ENCODE measurements at regions not wholly inside any gene's neighbourhood (a gene's known extent, or its start where the extent isn't known, plus 50 kb on each side); places are given as distances from the start of the nearest gene placed in this dataset.
"Not testable (repeated sequence)": the region's sequence is repeated elsewhere in the genome, so short reads cannot be mapped to it uniquely, and the experiment has no call there.

DNA sequence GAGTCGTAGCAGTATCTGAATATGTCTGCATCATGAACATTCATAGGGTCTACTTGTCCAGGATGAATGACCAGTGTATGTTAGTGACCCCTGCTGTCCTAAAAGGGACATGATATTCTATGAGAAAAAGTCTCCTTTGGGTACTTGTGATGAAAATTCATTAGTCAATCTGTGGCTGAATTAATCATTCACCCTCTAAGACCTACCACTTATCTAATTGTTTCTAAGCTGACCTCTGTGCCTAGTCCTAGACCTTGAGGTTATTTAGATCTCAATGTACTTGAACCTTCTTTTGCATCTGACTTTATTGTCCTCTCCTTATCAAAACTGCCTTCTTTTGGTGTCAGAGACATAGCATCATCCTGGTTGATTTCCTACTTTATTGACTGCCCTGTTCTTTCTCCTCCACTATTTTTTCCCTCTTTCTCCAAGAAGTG is 799.3 kb downstream of the DIPK2A start:
- DNase-seq: no peak

DNA sequence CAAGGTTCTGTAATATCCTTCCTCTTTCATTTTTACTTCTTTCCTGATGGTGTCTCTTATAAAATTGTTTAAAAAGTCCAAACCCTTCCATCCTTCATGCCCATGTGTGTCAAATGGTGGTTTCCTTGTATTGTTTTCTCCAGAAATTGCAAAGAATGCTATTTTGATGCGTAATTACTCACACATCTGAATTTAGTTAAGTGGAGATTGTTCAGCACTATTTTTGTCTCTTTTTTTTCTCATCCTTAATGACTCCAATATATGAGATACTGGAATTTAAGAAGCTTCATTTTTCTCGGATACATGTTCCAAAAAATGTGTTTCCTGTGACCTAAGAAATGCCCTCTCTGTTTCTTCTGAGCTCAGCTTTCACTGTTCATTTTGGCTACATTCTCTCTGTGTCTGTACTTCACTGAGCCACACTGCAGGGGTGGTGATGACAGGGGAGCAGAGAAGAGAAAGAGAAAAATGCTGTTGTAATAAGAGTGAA is 799.8 kb downstream of the DIPK2A start:
- DNase-seq: no peak

DNA sequence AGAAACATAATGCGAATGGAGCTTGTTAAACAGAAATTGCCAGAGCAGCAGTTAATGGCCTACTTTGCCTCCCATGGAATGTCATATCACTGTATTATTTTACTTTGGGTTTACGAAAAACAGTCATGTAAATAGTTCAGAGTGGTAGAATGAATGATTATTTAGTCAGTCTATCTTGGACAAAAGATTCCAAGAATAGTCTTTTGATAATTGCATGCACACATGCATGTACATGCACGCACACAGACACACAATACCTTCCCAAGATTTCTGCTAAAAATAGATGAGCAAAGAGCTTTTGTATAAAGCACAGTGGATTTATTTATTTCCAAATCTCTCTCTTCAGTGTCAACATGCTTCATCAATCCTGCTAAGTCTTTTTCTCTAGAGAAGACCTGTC is 800.7 kb downstream of the DIPK2A start:
- DNase-seq: no peak

DNA sequence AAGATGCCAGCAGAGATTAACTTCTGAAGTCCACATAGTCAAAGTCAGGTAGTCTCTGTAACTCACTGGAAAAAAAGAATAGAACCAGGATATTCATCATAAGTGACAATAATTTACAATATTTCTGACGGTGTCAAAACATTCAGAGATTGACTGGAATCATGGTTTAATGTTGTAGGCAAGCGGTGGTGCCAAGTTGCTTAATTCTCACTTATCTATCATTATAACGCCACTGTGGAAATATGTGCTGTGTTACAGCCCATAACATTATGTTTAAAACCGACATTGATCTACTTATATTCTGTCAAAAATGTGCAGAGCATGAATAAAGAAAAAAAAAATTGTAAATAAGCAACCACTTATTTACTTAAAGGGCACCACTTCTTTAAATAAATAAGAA is 801.7 kb downstream of the DIPK2A start:
- DNase-seq: no peak

DNA sequence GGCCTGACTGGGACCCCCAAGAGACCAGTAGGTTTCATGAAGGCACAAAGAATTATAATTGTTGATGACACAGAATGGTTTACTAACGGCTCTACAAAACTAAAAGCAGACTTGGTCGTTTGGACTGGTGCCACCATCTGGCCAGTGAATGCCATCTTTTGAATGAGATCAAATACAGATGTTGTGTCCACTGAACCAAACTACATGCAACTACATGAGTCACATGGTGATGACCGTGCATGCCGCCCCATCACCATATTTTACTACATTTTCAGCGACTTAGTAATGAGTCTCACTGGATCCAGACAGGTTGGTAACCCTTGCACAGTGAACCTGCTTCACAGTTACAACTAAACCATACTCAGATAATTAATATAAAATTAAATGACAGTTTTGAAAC is 803.3 kb downstream of the DIPK2A start:
- DNase-seq: no peak

DNA sequence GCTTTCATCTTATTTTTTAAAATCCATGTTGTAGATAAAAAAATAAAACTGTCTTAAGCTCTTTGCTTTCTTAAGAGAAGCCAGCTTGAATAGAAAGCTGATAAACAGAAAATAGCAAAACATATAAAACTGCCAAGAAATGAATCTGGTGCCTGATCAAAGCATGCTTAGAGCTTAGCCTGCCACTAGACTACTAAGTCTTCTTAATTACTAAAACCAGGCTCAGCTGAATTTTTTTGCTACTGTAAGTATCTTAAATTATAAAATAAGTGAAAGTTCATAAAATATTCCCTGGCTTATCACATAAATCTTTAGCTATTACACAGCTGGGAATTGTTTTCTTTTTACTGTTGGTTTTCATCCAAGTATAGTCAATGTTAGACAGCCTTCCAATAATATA is 803.9 kb downstream of the DIPK2A start:
- DNase-seq: no peak

DNA sequence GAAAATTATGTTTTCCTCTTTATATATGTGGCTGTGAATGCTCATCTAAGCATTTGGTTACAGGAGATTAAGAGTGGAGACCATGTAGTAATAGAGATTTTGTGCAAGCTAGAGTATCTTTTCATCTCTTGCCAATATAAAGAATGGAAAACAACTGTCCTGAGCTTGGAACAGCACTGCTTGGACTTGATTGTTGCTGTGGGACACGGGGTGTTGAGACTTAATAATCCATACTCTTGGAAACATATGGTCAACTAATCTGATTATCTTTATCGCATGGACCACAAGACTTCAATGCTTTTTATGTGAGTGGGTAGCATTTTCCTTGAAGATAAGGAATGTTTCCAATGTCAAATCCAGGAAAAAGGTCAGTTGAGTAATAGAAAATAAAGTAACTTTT is 806.3 kb downstream of the DIPK2A start:
- no peak for DNase-seq

DNA sequence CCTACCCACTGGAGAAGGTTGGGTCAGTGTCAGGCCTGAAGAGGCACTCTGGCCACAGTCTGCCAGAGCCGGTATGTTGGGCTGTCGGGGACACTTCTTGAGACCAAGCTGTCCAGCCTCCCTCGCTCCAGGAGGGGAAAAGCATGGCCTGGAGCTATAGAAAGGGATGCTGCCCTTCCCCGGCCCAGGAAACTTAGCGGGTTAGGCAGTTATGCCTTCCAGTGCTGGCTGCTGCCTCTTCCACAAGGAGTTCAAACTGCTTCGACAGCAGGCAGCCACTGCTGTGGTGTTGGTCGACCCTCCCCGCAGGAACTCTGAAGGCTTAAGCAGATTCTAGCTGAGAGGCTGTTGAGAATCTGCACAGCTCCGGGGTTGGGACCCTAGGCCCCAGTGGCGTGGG is 819.4 kb downstream of the DIPK2A start:
- DNase-seq: no peak

DNA sequence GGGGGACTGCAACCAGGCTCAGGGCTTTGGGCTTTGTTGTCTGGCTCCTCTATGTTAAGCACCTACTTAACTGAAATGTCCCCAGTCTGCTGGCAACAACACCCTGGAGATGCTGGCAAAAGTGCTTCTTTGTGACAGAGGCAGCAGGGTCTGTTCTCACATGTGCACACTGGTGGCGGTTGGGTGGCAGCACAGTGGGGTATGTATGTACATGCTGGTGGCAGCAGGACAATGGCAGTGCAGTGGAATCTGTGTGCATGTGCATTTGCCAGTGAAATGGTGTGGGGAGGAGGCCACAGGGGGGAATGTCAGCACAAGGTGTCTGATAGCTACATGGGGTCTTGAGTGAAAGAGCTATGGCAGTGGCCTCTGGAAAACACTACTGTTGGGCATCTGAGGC is 830.3 kb downstream of the DIPK2A start:
- DNase-seq: no peak

DNA sequence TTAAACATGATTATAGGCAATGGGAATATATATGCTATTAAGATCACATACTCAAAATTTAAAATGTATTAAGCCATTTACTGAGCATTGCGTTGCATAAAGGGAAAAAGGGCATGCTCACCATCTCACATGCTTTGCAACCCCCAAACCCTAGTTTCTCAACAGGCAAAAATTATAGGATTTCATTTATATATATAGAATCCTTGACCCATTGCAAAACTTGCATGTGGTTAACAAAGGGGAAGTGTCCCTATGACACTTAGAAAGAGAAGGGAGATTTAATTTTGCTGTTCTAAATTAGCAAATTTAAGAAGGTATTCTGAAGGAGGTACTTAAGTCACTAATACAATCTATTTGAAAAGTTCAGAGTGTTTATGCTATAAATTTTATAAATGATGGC is 837.8 kb downstream of the DIPK2A start:
- no peak for DNase-seq

DNA sequence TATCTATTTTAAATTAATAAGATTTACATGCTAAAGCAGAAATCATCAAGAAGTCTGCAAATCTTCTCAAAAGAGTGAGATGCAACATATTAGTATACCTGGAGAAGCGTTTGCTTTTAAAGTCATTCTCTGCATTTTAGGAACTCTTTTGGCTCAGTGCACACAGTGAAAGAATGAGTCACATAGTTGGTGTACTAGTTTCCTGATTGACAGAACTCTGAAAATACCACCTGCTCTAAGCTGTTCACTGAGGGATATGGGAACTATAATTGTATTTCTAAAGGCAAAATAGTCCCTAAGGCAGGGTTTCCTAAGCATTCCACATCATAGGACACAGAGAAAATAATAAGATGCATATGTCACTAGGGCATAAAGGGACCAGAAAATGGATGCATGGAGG is 838.5 kb downstream of the DIPK2A start:
- no peak for DNase-seq

DNA sequence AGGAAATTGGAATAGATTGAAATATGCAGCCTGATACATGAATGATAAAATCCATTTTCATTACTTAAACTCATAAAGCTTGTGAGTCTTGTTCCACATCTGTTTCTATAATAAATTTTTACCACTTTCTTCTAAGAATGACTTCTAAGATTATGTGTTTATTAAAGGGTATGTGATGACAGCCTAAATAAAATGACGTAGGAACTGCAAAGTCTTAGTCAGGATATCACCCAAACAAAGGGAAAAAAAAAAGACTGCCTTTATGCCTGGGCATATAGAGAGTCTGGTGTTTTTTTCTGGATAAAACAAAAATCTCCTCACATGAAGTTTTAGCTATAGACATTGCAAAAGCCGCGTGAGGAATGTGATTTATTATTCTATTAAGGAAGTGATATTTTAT is 844.0 kb downstream of the DIPK2A start:
- DNase-seq: no peak

DNA sequence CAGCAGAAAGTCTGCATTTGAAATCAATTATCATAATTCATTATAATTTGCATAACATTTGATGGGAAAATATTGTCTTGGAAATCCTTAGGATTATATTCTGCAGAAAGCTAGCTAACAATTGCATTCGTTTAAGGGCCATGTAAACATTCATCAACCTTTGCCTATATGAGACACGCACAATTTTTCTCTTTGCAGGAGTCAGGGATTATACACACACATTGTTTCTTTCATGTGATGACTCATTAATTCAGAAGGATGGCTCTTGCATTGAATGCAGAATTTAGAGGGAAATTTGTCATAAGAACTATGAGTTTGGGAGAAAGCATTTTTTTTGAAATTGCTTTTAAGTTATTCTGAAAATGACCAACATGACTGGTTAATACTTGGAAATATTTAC is 844.7 kb downstream of the DIPK2A start:
- DNase-seq: no peak

DNA sequence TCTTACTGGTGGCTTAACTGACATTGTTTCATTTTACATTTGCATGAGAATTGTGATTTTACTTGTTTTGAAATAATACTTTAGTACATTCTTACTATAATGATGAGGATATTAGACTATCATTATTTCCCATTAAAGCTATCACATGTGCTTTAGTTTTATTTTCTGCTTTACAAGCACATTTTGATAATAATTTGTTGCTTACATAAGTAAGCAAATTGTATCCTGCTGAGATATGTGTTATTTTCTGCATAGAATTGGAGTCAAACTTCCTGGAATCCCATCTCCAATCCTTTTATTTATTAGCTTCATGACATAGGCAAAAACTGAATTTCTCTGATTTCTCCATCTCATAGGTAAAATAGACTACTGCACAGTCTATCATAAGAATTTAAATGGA is 847.4 kb downstream of the DIPK2A start:
- no peak for DNase-seq

DNA sequence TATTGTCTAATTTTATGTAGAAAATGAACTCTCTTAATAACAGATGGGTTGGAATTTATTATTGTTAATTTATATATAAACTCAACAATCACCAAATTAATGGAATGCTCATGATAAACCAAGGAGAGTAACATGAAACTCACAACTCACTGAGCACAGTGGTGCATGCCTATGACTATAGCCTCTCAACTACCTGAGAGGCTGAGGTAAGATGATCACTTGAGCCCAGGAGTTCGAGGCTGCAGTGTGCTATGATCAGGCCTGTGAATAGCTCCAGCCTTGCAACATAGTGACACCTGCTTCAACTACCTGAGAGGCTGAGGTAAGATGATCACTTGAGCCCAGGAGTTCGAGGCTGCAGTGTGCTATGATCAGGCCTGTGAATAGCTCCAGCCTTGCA is 848.6 kb downstream of the DIPK2A start:
- DNase-seq: not testable (repeated sequence)

DNA sequence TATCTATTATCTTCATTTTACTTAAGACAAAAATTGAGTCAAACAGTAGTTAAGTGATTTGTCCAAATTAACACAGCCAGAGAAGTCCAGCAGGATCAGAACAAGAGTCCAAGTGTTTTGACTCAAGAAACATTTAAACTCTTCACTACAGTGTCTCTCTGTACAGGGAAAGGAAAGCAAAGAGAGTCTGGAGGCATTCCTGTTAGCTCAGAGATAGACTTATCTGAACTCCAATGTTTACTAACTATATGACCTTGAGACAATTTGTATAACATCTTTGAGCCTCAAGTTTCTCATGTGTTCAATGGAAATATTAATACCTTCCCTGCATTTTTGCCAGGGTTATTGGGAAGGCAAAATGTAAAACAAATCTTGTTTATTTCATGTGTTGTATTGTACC is 849.1 kb downstream of the DIPK2A start:
- no peak for DNase-seq

DNA sequence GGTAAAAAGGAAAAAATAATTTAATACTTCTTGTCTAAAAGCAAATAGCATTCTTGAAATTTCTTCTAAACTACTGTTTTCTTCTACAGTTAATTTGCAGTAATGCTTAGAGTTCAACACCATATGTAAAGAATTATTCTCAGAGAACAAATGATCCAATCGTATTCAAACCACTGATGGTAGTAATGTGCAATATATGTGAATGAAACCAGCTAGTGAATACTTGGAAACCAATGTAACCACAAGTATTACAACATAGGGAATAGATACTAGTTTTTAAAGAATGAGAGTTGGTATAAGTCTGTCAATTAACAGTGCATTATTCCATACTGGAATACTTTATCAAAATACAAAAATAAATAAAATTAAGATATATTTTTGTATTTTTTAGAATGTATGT is 850.0 kb downstream of the DIPK2A start:
- no peak for DNase-seq

DNA sequence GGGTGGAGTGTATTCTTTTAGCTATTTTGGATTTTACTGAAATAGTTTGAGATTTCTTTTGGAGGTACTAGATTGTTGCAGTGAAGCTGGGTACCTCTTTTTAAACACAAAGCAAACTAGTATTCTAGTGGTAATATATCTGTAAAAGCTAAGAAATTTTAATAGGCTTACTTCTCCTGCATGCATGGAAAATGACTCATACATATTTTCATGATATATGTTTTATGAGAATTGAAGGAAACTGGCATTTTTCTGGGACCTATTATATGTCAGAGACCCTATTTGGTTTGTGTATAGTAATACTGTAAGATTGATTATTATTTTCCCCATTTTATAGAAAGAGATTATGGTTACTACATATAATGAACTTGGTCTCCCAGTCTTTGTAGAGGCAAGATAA is 851.0 kb downstream of the DIPK2A start:
- no peak for DNase-seq

DNA sequence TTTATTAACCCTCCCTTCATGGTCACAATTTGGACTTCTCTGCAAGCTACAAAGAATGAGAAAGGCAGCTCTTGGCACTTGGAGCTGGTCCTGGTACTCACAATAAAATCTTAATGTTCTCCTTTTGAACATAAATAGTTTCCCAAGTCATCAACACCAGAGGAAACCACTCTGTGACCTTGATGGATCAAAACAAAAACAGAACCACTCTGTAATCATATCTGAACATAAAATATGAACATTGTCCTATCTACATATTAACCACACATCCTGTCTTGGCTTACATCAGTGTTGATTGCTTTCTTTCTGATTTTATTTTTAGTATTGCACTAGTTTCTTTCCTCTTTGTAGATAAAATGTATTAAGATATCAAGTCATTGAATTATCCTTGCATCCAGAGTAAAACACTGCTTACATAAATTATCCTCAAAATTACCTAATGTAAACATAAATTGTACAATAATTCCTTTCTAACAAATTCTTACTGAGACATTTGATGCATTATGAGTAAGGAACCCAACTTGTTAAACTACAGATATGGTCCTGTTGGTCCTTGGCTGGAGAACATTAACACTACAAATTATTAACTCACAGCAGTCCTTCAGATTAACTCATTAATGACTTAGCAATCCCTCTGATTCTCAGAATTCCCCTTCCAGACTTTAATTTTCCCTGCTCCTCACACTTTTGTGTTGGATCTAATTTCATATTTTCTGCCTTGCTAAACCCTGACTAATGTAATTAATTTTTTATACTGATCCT is 860.5 kb downstream of the DIPK2A start:
- DNase-seq: no peak

DNA sequence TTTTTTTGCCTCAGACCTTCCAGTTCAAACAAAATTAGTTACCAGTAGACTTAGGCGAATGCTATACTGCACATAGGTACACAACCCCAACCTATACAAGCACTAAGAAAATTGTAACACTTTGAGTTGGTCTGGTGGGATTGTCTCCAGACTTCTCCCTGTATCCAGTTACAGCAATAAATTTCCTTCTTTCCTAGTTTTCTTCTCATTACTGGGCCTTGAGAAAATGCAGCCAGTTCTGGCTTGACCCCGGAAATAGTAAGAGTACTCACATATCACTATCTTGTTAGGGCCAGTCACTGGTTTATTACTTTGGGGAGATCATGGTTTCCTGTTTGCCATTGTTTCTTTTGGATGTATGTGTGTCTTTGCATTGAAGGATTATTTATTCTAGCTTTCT is 868.4 kb downstream of the DIPK2A start:
- DNase-seq: no peak

DNA sequence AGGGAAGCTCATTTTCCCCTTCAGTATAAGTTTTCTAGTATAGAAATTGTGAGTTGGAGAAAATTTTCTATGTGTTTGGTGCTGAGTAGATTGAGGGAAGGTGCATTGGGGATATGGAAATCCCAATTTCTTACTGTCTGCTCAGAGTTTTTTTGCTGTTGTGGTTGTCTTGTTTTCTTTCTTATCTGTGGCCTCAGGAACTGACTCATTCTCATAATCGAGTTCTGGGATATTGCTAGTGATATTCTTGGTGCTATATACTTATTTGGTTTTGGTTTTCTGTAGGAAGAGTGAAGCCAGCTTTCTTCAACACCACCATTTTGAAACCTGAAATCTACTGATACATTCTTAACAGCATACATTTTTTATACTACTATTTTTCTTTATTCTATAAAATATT is 869.2 kb downstream of the DIPK2A start:
- no peak for DNase-seq

DNA sequence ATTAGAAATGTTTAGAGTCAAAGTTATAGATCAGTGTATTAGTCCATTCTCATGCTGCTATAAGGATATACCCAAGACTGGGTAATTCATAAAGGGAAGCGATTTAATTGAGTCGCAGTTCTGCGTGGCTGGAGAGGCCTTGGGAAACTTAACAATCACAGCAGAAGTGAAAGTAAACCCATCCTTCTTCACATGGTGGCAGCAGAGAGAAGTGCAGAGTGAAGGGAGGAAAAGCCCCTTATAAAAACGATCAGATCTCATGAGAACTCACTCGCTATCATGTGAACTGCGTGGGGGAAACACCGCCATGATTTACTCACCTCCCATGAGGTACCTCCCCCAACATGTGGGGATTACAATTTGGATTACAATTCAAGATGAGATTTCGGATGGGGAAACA is 871.5 kb downstream of the DIPK2A start:
- no peak for DNase-seq

DNA sequence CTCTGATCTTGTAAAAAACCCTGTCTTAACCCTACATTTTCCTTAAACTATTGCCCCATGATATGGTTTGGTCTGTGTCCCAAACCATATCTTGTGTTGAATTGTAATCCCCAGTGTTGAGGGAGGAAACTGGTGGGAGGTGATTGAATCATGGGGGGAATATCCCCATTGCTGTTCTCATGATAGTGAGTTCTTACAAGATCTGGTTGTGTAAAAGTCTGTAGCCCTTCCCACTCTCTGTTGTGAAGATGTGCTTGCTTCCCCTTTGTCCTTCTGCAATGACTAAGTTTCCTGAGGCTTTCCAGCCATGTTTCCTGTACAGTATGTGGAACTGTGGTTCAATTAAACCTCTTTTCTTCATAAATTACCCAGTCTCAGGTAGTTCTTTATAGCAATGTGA is 881.4 kb downstream of the DIPK2A start:
- no peak for DNase-seq

DNA sequence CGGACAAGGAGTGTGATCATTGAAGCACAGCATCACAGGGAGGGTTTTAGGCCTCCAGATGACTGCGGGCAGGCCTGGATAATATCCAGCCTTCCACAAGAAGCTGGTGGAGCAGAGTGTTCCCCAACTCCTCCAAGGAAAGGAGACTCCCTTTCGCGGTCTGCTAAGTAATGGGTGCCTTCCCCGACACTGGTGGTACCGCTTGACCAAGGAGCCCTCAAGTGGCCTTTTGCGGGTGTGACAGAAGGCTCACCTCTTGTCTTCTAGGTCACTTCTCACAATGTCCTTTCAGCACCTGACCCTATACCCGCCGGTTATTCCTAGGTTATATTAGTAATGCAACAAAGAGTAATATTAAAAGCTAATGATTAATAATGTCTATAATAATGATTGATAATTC is 882.4 kb downstream of the DIPK2A start:
- DNase-seq: not testable (repeated sequence)

DNA sequence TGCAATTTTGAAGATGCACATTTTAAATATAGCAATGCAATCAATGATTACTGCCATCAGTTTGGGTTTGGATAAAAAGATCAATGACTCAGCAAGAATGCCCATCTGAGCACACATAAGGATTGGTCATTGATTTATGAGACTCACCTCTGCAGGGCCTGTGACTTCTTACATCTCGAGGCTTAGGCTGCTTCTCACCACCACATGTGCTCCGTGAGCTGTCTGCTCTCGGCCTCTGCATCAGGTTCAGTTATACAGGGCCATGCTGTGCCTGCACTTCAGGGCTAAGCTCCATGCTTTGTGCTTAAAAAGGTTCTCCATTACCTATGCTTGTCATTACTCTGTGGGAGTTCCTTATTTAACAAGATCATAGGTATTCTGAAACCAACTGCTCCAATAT is 887.5 kb downstream of the DIPK2A start:
- no peak for DNase-seq
